K562 (cell line): ENCODE measurements at regions not wholly inside any gene's neighbourhood (a gene's known extent, or its start where the extent isn't known, plus 50 kb on each side); places are given as distances from the start of the nearest gene placed in this dataset.

Experiments
- ATAC-seq: fragments of 200-7000 bp; cut with Tn5 transposase; 3 replicates; pipeline ENCODE4 v1.9.1; 2020; ENCODE audit warnings: moderate library complexity
- BruUV-seq: library from RNA; stranded (reverse); fragments of 400-500 nt; replicated peaks from 2 replicates; lab custom pipeline; 2021; lab: Mats Ljungman, UMichigan
- CTCF ChIA-PET: fragments of 300-600 bp; formaldehyde crosslinking; extraction: SDS; loops from one replicate; lab custom pipeline; 2021; ENCODE audit warnings: low intra/inter-chr PET ratio; lab: Yijun Ruan, JAX
- POLR2A ChIA-PET: fragments of 300-600, 350-650 bp; sonication (Branson Sonifier 250); formaldehyde crosslinking; extraction: SDS; loops from one replicate; lab custom pipeline; 2021; ENCODE audit warnings: antibody characterized with exemption, inconsistent platforms; lab: Yijun Ruan, JAX
- DNase-seq, 4 experiments: peaks; one replicate each; pipeline versions ENCODE4 v3.0.0 to v3.0.0-alpha.2; 2011 to 2018; ENCODE audit warnings: low spot score in 3 of 4, mixed read lengths in 3 of 4; ENCODE audit errors: extremely low read depth in 1 of 4
- FAIRE-seq: peaks from 2 replicates; lab custom pipeline; 2011; peaks lifted over from hg19 to GRCh38; lab: Jason Lieb, UNC
- H2AFZ ChIP-seq: 2 replicates; pipeline ENCODE4 v1.6.0; 2011; ENCODE audit warnings: low read depth, low read length, control low read depth, inconsistent platforms
- H3K27ac ChIP-seq: fragments of 200-600 bp; 3 replicates; pipeline ENCODE4 v1.8.0; 2011; ENCODE audit warnings: low read depth, mild to moderate bottlenecking, control low read depth, inconsistent platforms, low read length, moderate library complexity, mixed read lengths; ENCODE audit errors: extremely low read depth
- H3K27me3 ChIP-seq, 2 experiments: fragments of 300-600 bp in 1 of 2; 2 replicates in 1 of 2; 3 replicates in 1 of 2; pipeline versions ENCODE4 v1.6.0 to v1.8.0; 2011; ENCODE audit warnings: inconsistent platforms in 2 of 2, low read length in 2 of 2, mild to moderate bottlenecking in 1 of 2, mixed read lengths in 1 of 2, moderate library complexity in 1 of 2; ENCODE audit not compliant: control insufficient read depth in 2 of 2, insufficient read depth in 2 of 2
- H3K36me3 ChIP-seq: fragments of 300-600 bp; 3 replicates; pipeline ENCODE4 v1.8.0; 2011; ENCODE audit warnings: mild to moderate bottlenecking, low read length, inconsistent platforms; ENCODE audit not compliant: control insufficient read depth, insufficient read depth
- H3K4me1 ChIP-seq, 2 experiments: fragments of 200-600 bp in 1 of 2; replicated peaks in 1 of 2; 2 replicates in 1 of 2; 3 replicates in 1 of 2; pipeline versions ENCODE4 v1.5.1 to v1.8.0; 2011; ENCODE audit warnings: inconsistent platforms in 2 of 2, low read length in 2 of 2, mild to moderate bottlenecking in 1 of 2, mixed read lengths in 1 of 2, moderate library complexity in 1 of 2; ENCODE audit not compliant: control insufficient read depth in 2 of 2, insufficient read depth in 2 of 2
- H3K4me2 ChIP-seq: 2 replicates; pipeline ENCODE4 v1.6.1; 2011; ENCODE audit warnings: low read length, control low read depth, inconsistent platforms, mixed read lengths; ENCODE audit not compliant: insufficient read depth
- H3K4me3 ChIP-seq: fragments of 200-600 bp; sonication (generic), shearing (Covaris generic); 2 replicates; pipeline ENCODE4 v1.5.1; 2016; ENCODE audit warnings: control low read depth, inconsistent platforms
- H3K79me2 ChIP-seq: fragments of 200-600 bp; 3 replicates; pipeline ENCODE4 v1.8.0; 2011; ENCODE audit warnings: low read length, inconsistent platforms; ENCODE audit not compliant: control insufficient read depth, insufficient read depth
- H3K9ac ChIP-seq, 2 experiments: 2 replicates each; pipeline versions ENCODE4 v1.6.0 to v1.6.1; 2011; ENCODE audit warnings: low read depth in 2 of 2, low read length in 2 of 2, control low read depth in 1 of 2, inconsistent platforms in 1 of 2, mild to moderate bottlenecking in 1 of 2, mixed read lengths in 1 of 2; ENCODE audit not compliant: insufficient read depth in 1 of 2
- H3K9me1 ChIP-seq: one replicate; pipeline ENCODE4 v1.6.0; 2011; ENCODE audit warnings: inconsistent platforms, mild to moderate bottlenecking, low read length, moderate library complexity; ENCODE audit not compliant: control insufficient read depth, insufficient read depth
- H3K9me3 ChIP-seq: replicated peaks from 2 replicates; pipeline ENCODE4 v1.5.1; 2011; ENCODE audit warnings: low read depth, low read length, inconsistent platforms; ENCODE audit not compliant: control insufficient read depth, insufficient read depth
- H4K20me1 ChIP-seq: replicated peaks from 2 replicates; pipeline ENCODE4 v1.6.1; 2011; ENCODE audit warnings: low read length, inconsistent platforms, mixed read lengths; ENCODE audit not compliant: control insufficient read depth, insufficient read depth
- ESRRB ChIP-seq: fragments of 250-450 bp; sonication (Bioruptor Pico); IDR thresholded peaks from 2 replicates; pipeline ENCODE4 v1.5.0; 2020; ENCODE audit warnings: mild to moderate bottlenecking, moderate library complexity, borderline replicate concordance
- HNRNPUL1 ChIP-seq: fragments of 200-400 bp; formaldehyde crosslinking; IDR thresholded peaks from 2 replicates; pipeline ENCODE4 v1.6.1; 2017; ENCODE audit warnings: low read length
- MECOM ChIP-seq: fragments of 250-450 bp; sonication (Bioruptor Pico); IDR thresholded peaks from 2 replicates; pipeline ENCODE4 v1.8.0; 2022; ENCODE audit warnings: inconsistent platforms
- MTA3 ChIP-seq: fragments of 450-650 bp; formaldehyde crosslinking; IDR thresholded peaks from 2 replicates; pipeline ENCODE4 v1.6.1; 2017; ENCODE audit warnings: mild to moderate bottlenecking, borderline replicate concordance
- NCOR1 ChIP-seq: fragments of 450-650 bp; IDR thresholded peaks from 2 replicates; pipeline ENCODE4 v1.6.1; 2016; ENCODE audit warnings: mild to moderate bottlenecking, moderate library complexity
- WGBS: fragments of 100-300 bp; shearing (Covaris generic); methylation state at CpG from one replicate; pipeline ENCODE4 v1.1.6; 2016; ENCODE audit warnings: low coverage, mixed read lengths; ENCODE audit not compliant: insufficient coverage; ENCODE audit errors: missing lambda C conversion rate; 5-methylcytosine and 5-hydroxymethylcytosine counted together
- in situ Hi-C: fragments of 300-500 bp; cut with MboI; formaldehyde crosslinking; loops from 4 replicates; pipeline ENCODE4 v1.15.0; 2018; ENCODE audit warnings: inconsistent platforms, mixed read lengths
- intact Hi-C: fragments of 100-400 bp; cut with micrococcal nuclease; formaldehyde crosslinking; loops from 2 replicates; pipeline ENCODE4 v1.14.2; 2022
- TF ChIP-seq, protein P1 (sequence below): IDR thresholded peaks from 2 replicates; pipeline ENCODE4 v1.6.1; 2014; ENCODE audit warnings: antibody characterized with exemption

GRCh38 chr2:173854141-173854540 lies 111.0 kb downstream of the SP3 start:
- TF ChIP-seq NCOR1 (no peak), ESRRB (CRISPR knock-in tag) (no peak), MTA3 (no peak), MECOM (CRISPR knock-in tag) (no peak), HNRNPUL1 (no peak)
- TF ChIP-seq, protein P1, sequence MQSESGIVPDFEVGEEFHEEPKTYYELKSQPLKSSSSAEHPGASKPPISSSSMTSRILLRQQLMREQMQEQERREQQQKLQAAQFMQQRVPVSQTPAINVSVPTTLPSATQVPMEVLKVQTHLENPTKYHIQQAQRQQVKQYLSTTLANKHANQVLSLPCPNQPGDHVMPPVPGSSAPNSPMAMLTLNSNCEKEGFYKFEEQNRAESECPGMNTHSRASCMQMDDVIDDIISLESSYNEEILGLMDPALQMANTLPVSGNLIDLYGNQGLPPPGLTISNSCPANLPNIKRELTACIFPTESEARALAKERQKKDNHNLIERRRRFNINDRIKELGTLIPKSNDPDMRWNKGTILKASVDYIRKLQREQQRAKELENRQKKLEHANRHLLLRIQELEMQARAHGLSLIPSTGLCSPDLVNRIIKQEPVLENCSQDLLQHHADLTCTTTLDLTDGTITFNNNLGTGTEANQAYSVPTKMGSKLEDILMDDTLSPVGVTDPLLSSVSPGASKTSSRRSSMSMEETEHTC, result no peak
- ChIA-PET POLR2A (no interaction called here), CTCF (no interaction called here)
- H3K9me1 ChIP-seq, result no peaks in the 10 kb centered on the region
- H2AFZ ChIP-seq, result no peak overlapping the region
- peaks cover 28 to 49% of the 10 kb centered on the region in 2 experiments for H3K27me3 ChIP-seq
- no peak overlapping the region for H3K27ac ChIP-seq
- FAIRE-seq (no peak), ATAC-seq (no peak), DNase-seq (no peak)
- WGBS, result 2% methylated on average over 6 of the region's 6 CpGs
- no peak overlapping the region for H3K9ac ChIP-seq
- H3K79me2 ChIP-seq, result no peaks in the 10 kb centered on the region
- no peak overlapping the region for H3K4me3 ChIP-seq
- BruUV-seq, result no TSS peak
- in situ Hi-C loops, result no loop called here
- H3K4me1 ChIP-seq, result no peaks in the 10 kb centered on the region
- no peak overlapping the region for H3K4me2 ChIP-seq
- intact Hi-C loops, result no loop called here
- no peaks in the 10 kb centered on the region for H3K36me3 ChIP-seq
- no peaks in the 10 kb centered on the region for H3K9me3 ChIP-seq
- H4K20me1 ChIP-seq, result no peaks in the 10 kb centered on the region
